ENCODE measurements at regions not wholly inside any gene's neighbourhood (a gene's known extent, or its start where the extent isn't known, plus 50 kb on each side); places are given as distances from the start of the nearest gene placed in this dataset.

DNA sequence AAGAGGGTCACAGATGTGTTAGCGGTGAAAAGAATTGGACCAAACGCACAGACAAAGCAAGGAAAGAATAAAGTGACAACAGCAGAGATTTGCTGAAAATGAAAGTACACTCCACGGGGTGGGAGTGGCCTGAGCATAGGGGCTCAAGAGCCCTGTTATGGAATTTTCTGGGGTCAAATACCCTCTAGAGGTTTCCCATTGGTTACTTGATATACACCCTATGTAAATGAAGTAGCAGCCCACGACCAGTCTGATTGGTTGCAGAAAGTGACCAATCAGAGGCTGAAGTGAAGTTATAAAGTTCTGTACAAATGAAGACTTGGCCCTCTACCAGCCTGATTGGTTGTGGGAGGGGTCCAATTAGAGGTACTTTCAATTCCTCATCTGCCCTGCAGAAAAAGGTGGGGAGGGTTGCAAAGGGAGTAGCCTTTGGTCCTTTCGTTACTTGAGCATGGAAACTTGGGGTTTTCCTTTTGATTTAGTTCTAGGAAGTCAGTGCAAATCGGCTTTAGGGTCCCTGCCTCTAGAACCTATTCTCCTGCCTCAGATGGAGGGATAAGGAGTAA is 125.6 kb upstream of the PRPS1L1 start:
- no peak for DNase-seq

DNA sequence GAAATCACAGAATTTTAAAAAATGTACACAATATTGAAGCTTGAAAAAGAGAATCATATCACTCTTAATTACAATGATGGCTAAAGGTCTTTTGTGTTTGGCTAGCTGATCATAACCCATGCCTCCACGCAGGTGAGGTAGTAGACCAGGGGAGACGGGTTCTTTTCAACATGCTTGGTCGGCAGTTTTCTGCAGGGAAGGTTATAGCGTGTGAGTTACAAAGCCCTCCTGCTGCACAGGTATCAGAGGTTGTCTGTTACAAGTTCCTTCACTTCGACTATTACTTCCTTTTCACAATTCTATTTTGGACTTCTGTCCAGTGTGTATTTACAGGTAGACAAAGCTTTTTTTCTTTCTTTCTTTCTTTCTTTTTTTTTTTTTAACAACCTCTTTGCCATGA is 127.1 kb upstream of the PRPS1L1 start:
- no peak for DNase-seq

DNA sequence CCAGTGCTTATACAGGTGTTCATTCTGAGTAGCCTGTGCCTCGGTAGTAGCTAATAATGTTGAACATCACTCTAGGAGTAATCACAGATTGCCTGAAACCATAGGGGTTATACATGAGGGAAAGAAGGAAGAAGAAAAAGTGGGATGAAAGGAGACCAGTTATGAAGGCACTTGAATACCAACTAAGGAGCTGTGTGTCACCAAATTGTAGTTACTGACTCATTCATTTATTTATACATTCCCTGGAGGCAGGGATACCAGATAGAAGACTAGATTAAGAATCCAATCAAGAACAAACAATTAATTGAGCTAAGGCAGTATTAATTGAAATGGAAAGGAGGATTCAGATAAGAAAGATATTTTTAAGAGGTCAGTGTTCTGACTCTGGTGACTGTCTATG is 129.6 kb upstream of the PRPS1L1 start:
- no peak for DNase-seq

DNA sequence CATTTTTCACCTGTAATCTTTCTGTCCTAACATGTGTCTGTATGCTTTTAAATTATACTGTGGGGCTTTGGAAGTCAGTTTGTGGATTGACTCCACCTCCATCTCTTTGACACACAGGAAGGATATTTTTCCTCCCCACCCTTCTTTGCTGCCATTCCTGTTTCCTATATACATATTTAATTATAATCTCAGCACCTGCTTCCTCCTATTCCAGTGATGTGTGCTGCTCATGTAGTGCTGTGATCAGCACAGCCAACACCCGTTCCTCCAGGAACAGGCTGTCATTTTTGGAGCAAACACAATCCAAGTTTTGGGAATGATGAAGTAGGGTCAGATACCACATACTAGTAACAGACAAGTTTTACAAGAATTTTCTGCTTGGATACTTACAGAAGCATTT is 135.0 kb upstream of the PRPS1L1 start:
- DNase-seq = no peak

DNA sequence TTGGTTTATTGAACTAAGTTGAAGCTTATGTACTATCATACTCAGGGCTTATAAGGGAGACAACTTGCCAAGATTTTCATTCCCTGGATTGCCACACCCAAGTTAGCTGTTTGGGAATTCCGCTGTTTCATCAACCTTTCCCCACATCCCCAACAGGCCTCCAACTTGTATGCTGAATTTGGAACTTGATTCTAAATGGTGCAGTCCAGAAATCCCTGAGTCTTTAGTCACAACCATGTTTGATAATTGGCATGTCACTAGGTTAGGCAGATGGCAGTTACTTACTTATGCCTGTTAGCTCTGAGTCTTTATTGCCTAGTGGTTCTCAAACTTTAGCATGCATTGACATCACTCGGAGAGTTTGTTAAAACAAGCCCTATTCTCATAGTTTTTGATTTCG is 135.4 kb upstream of the PRPS1L1 start:
- DNase-seq = no peak

DNA sequence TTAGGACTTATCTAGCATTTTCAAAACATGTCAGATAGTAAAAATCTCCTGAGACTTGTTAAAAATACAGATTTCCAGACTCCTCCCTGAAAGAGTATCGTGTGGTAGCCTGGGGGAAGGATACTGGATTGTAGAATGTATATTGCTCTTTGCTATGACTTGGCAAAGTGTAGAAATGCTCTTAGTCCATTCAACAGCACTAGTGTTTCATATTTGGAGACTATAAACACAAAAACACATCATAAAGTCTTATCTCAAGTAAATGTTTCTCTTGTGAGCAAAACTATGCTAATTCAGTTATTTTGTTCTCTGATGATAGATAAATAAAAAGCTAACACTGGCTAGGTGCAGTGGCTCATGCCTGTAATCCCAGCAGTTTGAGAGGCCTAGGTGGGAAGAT is 137.5 kb upstream of the PRPS1L1 start:
- no peak for DNase-seq

DNA sequence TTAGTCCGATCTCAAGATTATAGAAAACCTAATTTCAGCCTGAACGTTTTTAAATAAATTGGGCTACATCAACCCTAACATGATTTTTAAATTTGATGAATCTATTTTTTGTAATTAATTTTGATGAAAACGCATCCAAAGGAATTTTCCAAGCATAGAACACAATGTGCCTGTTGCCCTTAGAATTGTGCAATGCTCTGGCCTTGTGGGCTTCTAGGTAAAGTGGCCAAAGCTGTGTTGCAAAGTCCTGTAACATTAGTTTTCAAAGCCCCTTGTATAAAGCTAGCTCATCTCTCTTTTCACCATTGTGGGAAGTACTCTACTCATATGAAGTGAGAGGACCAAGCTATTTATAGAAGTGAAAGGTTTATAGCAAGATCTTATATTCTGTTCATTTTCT is 138.4 kb upstream of the PRPS1L1 start:
- no peak for DNase-seq

DNA sequence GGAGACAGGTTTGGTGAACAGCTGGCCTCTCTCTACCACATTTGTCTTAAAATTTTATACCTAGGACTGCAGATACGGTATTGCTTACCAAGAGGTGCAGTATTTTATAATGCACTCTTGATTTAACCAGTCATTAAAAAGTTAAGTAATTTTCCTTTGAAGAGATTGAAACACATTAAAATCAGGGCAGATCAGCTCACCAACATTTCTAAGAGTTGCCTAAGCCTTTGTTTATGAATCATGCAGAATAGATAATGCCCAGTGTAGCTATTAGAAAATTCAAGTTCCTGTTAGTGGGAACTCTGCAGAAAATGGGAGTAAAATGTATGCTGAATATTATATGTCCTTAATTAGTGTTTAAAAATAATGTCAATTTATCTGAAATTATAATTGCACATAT is 140.2 kb upstream of the PRPS1L1 start:
- DNase-seq = no peak

DNA sequence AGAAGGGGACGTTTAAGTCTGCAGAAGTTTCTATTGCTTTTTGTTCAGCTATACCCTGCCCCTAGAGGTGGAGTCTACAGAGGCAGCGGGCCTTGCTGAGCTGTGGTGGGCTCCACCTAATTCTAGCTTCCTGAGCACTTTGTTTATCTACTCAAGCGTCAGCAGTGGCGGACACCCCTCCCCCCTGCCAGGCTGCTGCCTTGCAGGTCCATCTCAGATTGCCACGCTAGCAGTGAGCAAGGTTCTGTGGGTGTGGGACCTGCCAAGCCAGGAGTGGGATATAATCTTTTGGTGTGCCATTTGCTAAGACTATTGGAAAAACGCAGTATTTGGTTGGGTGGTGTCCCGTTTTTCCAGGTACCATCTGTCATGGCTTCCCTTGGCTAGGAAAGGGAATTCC is 147.3 kb upstream of the PRPS1L1 start:
- DNase-seq = no peak

DNA sequence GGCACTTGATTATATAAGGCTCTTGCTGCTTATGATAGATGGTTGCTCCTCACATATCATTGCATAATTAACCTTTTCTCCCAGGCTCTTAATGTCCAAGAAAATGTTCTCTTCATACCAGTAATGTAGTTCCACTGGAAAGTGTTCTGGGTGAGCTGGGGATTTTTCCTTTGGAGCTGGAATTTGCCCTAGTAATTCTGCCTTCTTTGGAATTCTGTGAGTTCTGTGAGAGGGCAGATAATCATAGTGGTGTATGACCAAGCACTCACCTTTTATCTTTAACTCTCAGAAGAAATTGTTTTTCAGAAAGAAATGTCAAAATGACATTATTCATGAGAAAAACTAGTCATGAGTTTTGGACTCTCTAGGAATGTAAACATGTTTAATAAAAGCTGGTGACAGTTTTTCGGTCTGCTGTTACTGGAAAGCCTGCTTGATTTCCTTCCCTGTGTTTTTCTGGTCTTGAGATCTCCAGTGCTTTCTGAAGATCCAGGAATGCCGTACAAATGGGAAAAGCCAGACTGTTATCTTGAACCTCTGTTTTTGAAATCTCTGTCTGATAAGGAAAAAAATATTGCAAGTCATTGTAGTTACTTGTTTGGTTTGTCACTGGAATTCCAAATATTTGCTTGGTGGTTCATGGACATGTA is 148.3 kb upstream of the PRPS1L1 start:
- no peak for DNase-seq

DNA sequence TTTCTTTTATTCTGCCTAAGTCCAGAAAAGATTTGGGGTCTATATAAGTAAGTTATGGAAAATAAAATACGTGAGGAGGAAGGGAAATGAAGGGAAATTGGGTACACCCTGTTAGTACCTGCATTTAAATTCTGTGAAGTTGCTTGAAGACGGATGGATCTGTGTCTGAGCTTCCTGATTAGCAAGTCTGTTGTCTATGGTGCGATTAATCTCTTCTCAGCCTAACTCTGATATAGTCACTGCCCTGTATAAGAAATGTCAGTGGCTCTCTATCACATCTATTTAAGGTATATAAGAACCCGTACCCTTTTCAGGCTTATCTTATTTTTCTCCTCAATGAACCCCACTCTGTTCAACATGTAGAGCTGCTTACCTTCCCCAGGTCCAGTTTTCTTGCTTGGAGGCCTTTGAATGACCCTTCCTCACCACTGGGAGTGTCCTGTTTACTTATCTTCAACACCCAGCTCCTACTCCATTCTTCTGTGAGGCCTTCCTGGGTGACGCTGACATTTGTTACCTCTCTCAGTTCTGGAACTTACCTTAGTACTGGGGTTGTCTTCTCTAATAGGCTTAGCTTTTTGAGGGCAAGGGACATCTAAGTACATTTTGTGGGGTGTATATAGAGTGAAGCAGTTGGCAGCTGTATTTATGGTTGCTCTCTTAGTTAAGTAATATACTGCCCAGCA is 149.6 kb upstream of the PRPS1L1 start:
- no peak for DNase-seq

DNA sequence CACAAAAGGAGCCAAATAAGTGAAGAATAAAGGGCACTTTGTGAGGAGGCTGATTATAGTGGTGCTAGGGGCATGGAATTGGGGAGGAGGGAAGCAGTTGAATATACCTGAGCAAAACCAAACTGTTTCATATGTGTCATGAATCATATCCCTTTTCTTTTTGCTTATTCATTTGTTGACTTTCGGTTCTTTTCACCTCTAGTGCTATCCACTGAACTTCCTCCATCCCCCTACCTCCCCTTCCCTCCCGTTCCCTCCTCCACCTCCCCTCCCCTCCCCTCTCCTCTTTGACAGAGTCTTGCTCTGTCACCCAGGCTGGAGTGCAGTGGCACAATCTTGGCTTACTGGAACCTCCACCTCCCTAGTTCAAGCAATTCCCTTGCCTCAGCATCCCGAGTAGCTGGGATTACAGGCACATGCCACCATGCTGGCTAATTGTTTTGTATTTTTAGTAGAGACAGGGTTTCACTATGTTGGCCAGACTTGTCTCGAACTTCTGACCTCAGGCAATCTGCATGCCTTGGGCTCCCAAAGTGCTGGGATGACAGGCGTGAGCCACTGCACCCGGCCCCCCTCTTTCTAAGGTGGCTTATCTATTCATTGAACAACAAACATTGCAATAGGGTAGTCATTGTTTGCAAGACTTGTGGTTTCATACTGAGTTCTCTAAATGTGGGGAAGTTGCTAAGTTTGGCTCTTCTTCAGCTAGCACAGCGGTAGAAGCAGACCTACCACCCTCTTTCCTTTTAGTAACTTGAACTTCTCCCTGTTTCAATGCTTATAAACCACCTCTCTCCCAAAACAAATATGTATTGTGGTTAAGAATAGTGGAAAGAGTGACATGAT is 150.4 kb upstream of the PRPS1L1 start:
- DNase-seq = no peak

DNA sequence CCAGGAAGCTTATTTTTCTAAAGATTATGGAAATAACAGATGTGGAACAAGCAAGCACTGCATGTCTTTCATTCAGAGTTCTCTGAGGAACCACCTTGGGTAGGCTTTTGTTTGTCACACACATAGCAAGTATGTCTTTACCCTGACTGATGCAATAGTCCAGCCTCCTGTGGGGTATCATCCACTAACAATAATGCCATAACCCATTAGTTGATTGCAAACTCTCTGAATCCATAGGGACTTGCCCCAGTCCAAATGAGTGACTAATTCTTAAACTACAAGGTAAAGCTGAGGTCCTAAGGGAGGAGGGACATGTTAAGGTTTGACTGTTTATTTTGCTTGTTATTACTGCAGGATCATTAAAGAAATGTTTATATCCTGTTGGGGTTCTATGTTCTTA is 151.4 kb upstream of the PRPS1L1 start:
- no peak for DNase-seq

DNA sequence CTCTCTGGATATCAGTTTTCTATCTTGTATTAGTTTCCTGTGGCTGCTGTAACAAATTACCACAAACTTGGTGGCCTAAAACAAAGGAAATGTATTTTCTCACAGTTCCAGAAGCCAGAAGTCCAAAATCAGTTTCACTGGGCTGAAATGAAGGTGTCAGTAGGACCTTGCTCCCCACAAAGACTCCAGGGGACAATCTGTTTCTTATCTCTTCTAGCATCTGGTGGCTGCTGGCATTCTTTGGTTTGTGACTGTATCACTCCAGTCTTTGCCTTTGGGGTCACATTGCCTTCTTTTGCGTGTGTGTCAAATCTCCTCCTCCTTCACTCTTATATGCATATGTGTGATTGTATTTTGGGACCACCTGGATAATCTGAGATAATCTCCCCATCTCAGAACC is 153.0 kb upstream of the PRPS1L1 start:
- no peak for DNase-seq

DNA sequence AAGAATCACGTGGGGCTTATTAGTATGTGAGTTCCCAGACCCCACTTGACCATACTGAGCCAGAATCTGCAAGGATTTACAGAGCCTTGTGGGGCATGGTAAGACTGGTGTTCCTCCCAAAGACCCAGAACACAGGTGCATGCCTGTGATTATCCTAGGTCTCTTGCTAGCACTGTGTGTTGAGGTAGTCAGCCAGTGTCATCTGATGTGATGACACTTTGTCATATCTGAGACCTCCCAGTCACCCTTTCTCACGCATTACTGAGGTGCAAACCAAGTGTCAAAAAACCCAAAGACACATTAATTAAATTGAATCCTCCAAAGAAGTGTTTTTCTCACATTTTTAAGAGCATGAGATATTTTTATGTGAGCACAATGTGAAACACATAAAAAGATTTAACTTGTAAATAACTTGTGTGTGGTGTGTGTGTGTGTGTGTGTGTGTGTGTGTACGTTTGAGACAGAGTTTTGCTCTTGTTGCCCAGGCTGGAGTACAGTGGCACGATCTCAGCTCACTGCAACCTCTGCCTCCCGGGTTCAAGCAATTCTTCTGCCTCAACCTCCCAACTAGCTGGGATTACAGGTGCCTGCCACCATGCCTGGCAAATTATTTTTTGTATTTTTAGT is 162.0 kb upstream of the PRPS1L1 start:
- no peak for DNase-seq

DNA sequence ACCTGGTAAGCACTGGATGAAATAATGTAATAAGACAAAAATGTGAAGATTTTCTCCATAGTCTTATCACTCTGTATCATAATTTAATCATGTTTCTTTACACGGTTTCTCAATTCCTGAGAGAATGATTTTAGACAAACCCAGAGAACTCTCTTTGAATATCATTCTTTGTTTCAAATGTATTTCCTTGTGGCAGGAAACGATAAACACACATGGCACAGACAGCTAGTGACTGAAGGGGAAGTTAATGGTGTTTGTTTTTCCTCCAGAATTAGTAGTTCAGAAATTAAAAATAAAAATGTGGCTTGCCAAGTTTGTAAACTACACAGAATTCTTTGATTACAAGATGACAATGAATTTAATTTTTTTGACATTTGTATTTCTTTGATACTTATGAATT is 163.7 kb upstream of the PRPS1L1 start:
- DNase-seq = no peak

DNA sequence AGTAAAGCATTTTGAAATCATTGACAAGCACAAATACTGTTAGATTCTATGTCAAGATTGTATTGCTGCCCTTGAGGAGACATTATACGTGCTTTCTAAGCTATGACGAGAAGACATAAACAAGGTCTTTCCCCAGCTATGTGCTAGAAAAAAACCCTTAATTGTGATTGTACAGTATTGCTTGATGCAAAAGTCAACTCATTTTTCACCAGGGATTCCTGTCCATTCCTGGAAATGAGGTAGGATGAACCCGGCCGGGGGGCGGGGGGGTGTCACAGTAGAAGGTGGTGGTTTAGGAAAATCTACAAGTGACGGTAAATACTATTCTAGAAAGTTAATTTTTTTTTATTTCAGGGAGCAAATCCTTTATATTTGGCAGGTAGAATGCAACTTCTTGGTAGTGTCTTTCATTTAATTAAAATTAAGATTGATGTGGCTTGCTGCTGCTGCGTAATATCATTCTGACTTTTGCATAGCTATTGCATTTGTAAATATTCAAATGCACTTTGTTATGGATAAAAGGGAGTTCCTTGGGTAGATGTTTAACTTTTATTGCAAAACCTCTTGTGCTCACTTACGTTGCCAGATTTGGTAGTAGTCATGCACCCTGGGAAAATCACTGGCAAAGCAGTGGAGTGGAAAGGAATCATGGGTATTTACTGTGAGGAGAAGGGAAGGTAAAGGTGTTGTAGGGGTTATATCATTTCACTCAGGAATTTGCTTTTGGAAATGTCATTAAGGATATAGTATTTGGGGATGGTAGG is 164.4 kb upstream of the PRPS1L1 start:
- DNase-seq = no peak

DNA sequence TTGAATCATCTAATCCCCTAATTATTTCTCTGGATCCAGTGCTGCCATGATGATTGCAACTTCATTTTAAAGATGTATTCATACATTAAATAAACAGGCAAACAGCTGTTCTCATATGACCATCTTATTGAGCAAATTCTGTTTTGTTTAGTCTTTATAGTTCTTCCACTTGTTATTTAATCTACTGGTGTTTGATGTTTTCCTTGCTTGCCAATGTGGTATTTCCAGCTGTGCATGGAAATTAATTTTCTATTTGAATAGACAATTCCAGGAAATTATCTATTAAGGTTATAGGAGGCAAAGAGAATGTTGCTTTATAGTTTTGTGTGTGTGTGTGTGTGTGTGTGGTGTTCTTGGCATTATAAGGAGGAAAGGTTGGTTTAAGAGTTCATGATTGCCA is 167.0 kb upstream of the PRPS1L1 start:
- DNase-seq = no peak

DNA sequence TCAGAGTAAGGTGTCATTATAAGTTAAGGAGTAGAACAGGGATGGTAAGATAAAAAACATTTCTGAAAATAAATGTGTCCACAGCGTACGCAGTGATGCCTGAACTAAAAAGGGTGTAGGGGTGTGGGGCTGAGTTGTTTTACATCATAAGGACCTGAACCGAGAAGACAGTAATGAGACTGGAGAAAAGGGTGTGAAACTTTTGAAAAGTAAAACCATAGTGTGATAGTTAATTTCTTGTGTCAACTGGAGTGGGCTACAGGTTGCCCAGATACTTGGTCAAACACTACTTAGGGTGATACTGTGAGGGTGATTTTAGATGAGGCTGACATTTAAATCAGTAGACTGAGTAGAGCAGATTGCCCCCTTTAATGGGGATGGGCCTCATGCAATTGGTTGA is 169.0 kb upstream of the PRPS1L1 start:
- DNase-seq = no peak

DNA sequence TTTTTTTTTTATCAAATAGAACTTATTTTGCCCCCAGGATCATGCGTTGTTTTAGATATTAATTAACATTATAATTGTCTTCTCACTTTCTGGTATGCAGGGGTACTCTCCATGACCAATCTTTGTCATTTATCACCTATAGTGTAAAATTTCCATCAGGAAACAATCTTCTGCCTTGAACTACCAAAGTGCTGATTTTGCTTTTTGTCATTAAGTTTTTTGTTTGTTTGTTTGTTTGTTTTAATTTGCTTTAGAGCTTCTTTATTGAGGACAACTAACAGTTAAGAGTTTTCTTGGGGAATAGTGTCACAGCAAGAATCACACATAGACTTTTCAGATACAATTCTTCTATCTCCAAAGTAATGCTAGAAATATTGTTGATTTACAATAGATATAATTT is 171.2 kb upstream of the PRPS1L1 start:
- no peak for DNase-seq

DNA sequence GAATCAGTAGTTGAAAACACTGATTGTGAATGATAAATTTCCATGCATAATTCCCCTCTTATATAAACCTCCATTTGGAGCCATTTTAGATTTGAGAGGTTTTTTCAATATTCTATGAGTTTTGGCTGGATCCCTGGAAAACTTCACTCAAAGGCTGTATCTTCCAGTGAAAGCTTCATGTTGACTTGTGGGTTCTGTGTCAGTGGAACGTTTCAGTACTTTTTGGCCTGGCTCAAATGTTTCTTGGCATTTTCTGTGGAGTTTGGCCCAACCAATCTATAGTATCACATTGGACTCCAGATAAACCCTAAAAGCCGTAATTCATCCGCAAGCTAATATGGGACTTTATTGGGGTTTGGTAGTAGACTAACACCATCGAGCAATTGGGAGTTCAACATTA is 172.6 kb upstream of the PRPS1L1 start:
- no peak for DNase-seq

DNA sequence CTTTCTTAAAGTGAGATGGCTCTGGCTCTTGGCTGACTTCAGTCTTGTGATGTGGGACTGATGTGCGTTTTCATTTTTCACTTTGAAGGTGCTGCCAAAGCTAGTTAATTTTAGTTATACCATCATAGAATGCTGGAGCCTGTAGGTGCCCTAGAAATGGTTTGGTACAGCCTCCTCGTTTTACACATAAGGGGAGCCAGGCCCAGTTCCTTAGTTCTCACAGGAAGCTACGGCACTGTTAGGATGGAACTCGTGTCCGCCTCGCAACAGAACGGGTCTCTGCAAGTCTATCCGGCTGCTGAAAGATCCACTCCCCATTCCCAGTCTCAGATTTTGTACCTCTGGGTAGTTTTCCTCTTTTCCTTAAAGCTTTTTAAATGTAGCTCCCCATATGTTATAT is 173.2 kb upstream of the PRPS1L1 start:
- no peak for DNase-seq

DNA sequence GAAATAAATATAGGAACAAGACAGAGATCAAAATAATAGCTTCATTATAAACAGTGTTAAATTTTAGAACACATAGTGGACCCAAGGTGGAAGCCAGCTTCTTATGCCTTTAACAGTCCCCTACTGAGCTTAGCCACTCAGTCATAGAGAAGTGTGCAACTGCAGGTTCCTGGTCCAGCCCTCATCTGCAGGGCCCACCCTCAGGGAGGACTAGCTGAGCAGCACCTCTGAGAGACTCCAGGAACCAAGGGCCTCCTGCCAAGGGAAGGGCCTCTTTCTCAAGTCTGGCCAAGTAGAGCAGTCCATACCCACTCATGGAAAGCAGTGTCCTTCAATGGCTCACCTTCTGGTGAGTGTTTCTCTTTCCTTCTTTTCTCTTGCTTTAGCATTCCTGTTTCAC is 173.7 kb upstream of the PRPS1L1 start:
- DNase-seq = no peak

Measured in NCI-H524 (cell line).